Neural cell (in vitro differentiated cells): ENCODE measurements at regions not wholly inside any gene's neighbourhood (a gene's known extent, or its start where the extent isn't known, plus 50 kb on each side); places are given as distances from the start of the nearest gene placed in this dataset.

ENCODE experiments used
- H2AFZ ChIP-seq: fragments of 200-600, 300-800 bp; sonication (generic), shearing (Covaris generic); 2 replicates; pipeline ENCODE4 v1.6.0; 2014; ENCODE audit warnings: low read depth, mild to moderate bottlenecking, antibody characterized with exemption, low read length, moderate library complexity
- H3F3A ChIP-seq: fragments of 200-600 bp; shearing (Covaris generic); 2 replicates; pipeline ENCODE4 v1.6.1; 2016; ENCODE audit warnings: mild to moderate bottlenecking, moderate library complexity, mixed read lengths, antibody characterized with exemption, low read length; ENCODE audit not compliant: insufficient read depth, poor library complexity, severe bottlenecking
- H3K27ac ChIP-seq: fragments of 200-600, 300-800 bp; sonication (generic), shearing (Covaris generic); 2 replicates; pipeline ENCODE4 v1.5.1; 2014; ENCODE audit warnings: mild to moderate bottlenecking, low read length, moderate library complexity
- H3K27me3 ChIP-seq: fragments of 300-800, 200-600 bp; sonication (generic), shearing (Covaris generic); 2 replicates; pipeline ENCODE4 v1.6.0; 2014; ENCODE audit warnings: mild to moderate bottlenecking, low read depth, low read length, moderate library complexity; ENCODE audit not compliant: insufficient read depth
- H3K36me3 ChIP-seq: fragments of 300-800, 200-600 bp; sonication (generic), shearing (Covaris generic); 2 replicates; pipeline ENCODE4 v1.5.1; 2014; ENCODE audit warnings: mild to moderate bottlenecking, antibody characterized with exemption, low read length, moderate library complexity; ENCODE audit not compliant: insufficient read depth
- H3K4me2 ChIP-seq: fragments of 300-800, 200-600 bp; sonication (generic), shearing (Covaris generic); 2 replicates; pipeline ENCODE4 v1.6.0; 2014; ENCODE audit warnings: mild to moderate bottlenecking, low read length
- H3K4me3 ChIP-seq: fragments of 300-800, 200-600 bp; sonication (generic), shearing (Covaris generic); 2 replicates; pipeline ENCODE4 v1.5.1; 2014; ENCODE audit warnings: mild to moderate bottlenecking, low read length, moderate library complexity
- H3K79me2 ChIP-seq: fragments of 200-600 bp; shearing (Covaris generic); replicated peaks from 2 replicates; pipeline ENCODE4 v1.6.0; 2014; ENCODE audit warnings: mild to moderate bottlenecking, low read length, moderate library complexity; ENCODE audit not compliant: insufficient read depth
- H3K9ac ChIP-seq: fragments of 300-800, 200-600 bp; sonication (generic), shearing (Covaris generic); 2 replicates; pipeline ENCODE4 v1.6.1; 2016; ENCODE audit warnings: mild to moderate bottlenecking, low read length, mixed read lengths
- H3K9me2 ChIP-seq: fragments of 200-600 bp; shearing (Covaris generic); 2 replicates; pipeline ENCODE4 v1.6.1; 2016; ENCODE audit warnings: mild to moderate bottlenecking, low read length, mixed read lengths; ENCODE audit not compliant: insufficient read depth
- H3K9me3 ChIP-seq: fragments of 200-600, 300-800 bp; sonication (generic), shearing (Covaris generic); 2 replicates; pipeline ENCODE4 v1.6.1; 2016; ENCODE audit warnings: mild to moderate bottlenecking, mixed run types, low read length, moderate library complexity, mixed read lengths
- H4K20me1 ChIP-seq: fragments of 200-600 bp; shearing (Covaris generic); 2 replicates; pipeline ENCODE4 v1.6.1; 2016; ENCODE audit warnings: mild to moderate bottlenecking, mixed run types; ENCODE audit not compliant: insufficient read depth
- CTCF ChIP-seq: fragments of 450-650 bp; IDR thresholded peaks from 2 replicates; pipeline ENCODE4 v1.5.1; 2014; ENCODE audit warnings: antibody characterized with exemption, mild to moderate bottlenecking, moderate library complexity; ENCODE audit not compliant: poor library complexity, severe bottlenecking
- EP300 ChIP-seq: fragments of 450-650 bp; conservative IDR thresholded peaks from 2 replicates; pipeline ENCODE4 v1.6.1; 2014; ENCODE audit warnings: antibody characterized with exemption, mild to moderate bottlenecking, moderate library complexity; ENCODE audit not compliant: poor library complexity, severe bottlenecking
- EZH2 ChIP-seq: fragments of 200-600, 300-800 bp; shearing (Covaris generic), sonication (generic); IDR thresholded peaks from 2 replicates; pipeline ENCODE4 v1.6.1; 2014; ENCODE audit warnings: antibody characterized with exemption, low read length, borderline replicate concordance, mild to moderate bottlenecking; ENCODE audit not compliant: insufficient read depth, poor library complexity, severe bottlenecking
- MXI1 ChIP-seq: fragments of 450-650 bp; conservative IDR thresholded peaks from 2 replicates; pipeline ENCODE4 v1.6.1; 2014; ENCODE audit warnings: antibody characterized with exemption, mild to moderate bottlenecking; ENCODE audit not compliant: poor library complexity, severe bottlenecking
- POLR2AphosphoS5 ChIP-seq: IDR thresholded peaks from 2 replicates; pipeline ENCODE4 v1.6.1; 2012
- RAD21 ChIP-seq: fragments of 450-650 bp; conservative IDR thresholded peaks from 2 replicates; pipeline ENCODE4 v1.6.1; 2014; ENCODE audit warnings: antibody characterized with exemption, mild to moderate bottlenecking, moderate library complexity
- REST ChIP-seq: IDR thresholded peaks from 2 replicates; pipeline ENCODE4 v1.6.1; 2012; ENCODE audit warnings: borderline replicate concordance
- SMC3 ChIP-seq: fragments of 450-650 bp; conservative IDR thresholded peaks from 2 replicates; pipeline ENCODE4 v1.6.1; 2014; ENCODE audit warnings: antibody characterized with exemption, mild to moderate bottlenecking, moderate library complexity; ENCODE audit not compliant: poor library complexity
- TAF1 ChIP-seq: IDR thresholded peaks from 2 replicates; pipeline ENCODE4 v1.6.1; 2012; ENCODE audit warnings: low read depth

GRCh38 chr2:66240286-66240685, 194.6 kb upstream of the MEIS1 start:
- Histone ChIP-seq H3K27ac (no peak overlapping the region), H3K9ac (no peak overlapping the region), H4K20me1 (no peaks in the 10 kb centered on the region), H3K4me3 (no peak overlapping the region), H2AFZ (no peak overlapping the region), H3K4me2 (no peak overlapping the region), H3K9me2 (no peaks in the 10 kb centered on the region), H3F3A (no peaks in the 10 kb centered on the region), H3K36me3 (no peaks in the 10 kb centered on the region), H3K27me3 (no peaks in the 10 kb centered on the region), H3K9me3 (no peaks in the 10 kb centered on the region), H3K79me2 (no peaks in the 10 kb centered on the region)
- TF ChIP-seq REST (no peak), EZH2 (no peak), MXI1 (no peak), POLR2AphosphoS5 (no peak), CTCF (no peak), SMC3 (no peak), EP300 (no peak), TAF1 (no peak), RAD21 (no peak)

GRCh38 chr2:66239655-66240054, 195.3 kb upstream of the MEIS1 start:
- Histone ChIP-seq H3K27ac (no peak overlapping the region), H2AFZ (no peak overlapping the region), H3K9ac (no peak overlapping the region), H3K27me3 (no peaks in the 10 kb centered on the region), H4K20me1 (no peaks in the 10 kb centered on the region), H3K9me2 (no peaks in the 10 kb centered on the region), H3F3A (no peaks in the 10 kb centered on the region), H3K79me2 (no peaks in the 10 kb centered on the region), H3K9me3 (no peaks in the 10 kb centered on the region), H3K4me3 (no peak overlapping the region), H3K4me2 (no peak overlapping the region), H3K36me3 (no peaks in the 10 kb centered on the region)
- TF ChIP-seq TAF1 (no peak), MXI1 (no peak), REST (no peak), CTCF (no peak), EZH2 (no peak), POLR2AphosphoS5 (no peak), RAD21 (no peak), EP300 (no peak), SMC3 (no peak)
